WTC11 (cell line): ENCODE measurements at regions not wholly inside any gene's neighbourhood (a gene's known extent, or its start where the extent isn't known, plus 50 kb on each side); places are given as distances from the start of the nearest gene placed in this dataset.
"Not testable (repeated sequence)": the region's sequence is repeated elsewhere in the genome, so short reads cannot be mapped to it uniquely, and the experiment has no call there.

Experiments used
- ATAC-seq: fragments of 200-7000 bp; cut with Tn5 transposase; 2 replicates; pipeline ENCODE4 v1.10.0; 2021; ENCODE audit warnings: mild to moderate bottlenecking, moderate library complexity
- CTCF ChIA-PET: fragments of 300-600 bp; sonication (Branson Sonifier 250); formaldehyde crosslinking; loops from one replicate; lab custom pipeline; 2021; ENCODE audit warnings: antibody characterized with exemption; lab: Charles Lee
- POLR2A ChIA-PET: fragments of 350-600 bp; sonication (Branson Sonifier 250); formaldehyde crosslinking; loops from one replicate; lab custom pipeline; 2021; ENCODE audit warnings: antibody characterized with exemption; lab: Charles Lee
- DNase-seq: peaks from one replicate; pipeline ENCODE4 v3.0.0; 2021; ENCODE audit warnings: low spot score
- H3K27ac Mint-ChIP-seq: 2 replicates; pipeline ENCODE4 v1.8.0; 2021; ENCODE audit warnings: mixed read lengths
- H3K27me3 Mint-ChIP-seq: 2 replicates; pipeline ENCODE4 v1.8.0; 2021; ENCODE audit warnings: low read depth, mild to moderate bottlenecking, moderate library complexity, mixed read lengths
- H3K36me3 Mint-ChIP-seq: 2 replicates; pipeline ENCODE4 v1.8.0; 2021; ENCODE audit warnings: mixed read lengths
- H3K4me1 Mint-ChIP-seq: 2 replicates; pipeline ENCODE4 v1.8.0; 2022; ENCODE audit warnings: mixed read lengths
- H3K4me3 Mint-ChIP-seq: 2 replicates; pipeline ENCODE4 v1.8.0; 2021; ENCODE audit warnings: mild to moderate bottlenecking, moderate library complexity, mixed read lengths
- H3K9me3 Mint-ChIP-seq: 2 replicates; pipeline ENCODE4 v1.8.0; 2021; ENCODE audit warnings: mixed read lengths
- ATF6 ChIP-seq: sonication (generic); formaldehyde crosslinking; IDR thresholded peaks from 2 replicates; pipeline ENCODE4 v1.8.1; 2023; ENCODE audit warnings: mild to moderate bottlenecking, missing genetic modification reagents
- CDX4 ChIP-seq: fragments of 250-450 bp; sonication (Bioruptor Pico); IDR thresholded peaks from 2 replicates; pipeline ENCODE4 v1.9.0; 2021; ENCODE audit warnings: moderate library complexity, mild to moderate bottlenecking, inconsistent platforms, borderline replicate concordance
- CREM ChIP-seq: sonication (generic); formaldehyde crosslinking; IDR thresholded peaks from 2 replicates; pipeline ENCODE4 v1.8.1; 2022; ENCODE audit warnings: mild to moderate bottlenecking, missing genetic modification reagents, moderate library complexity
- E2F4 ChIP-seq: sonication (generic); formaldehyde crosslinking; IDR thresholded peaks from 2 replicates; pipeline ENCODE4 v1.8.1; 2022; ENCODE audit warnings: low read depth, mild to moderate bottlenecking, moderate library complexity, missing genetic modification reagents, borderline replicate concordance
- E2F5 ChIP-seq: sonication (generic); formaldehyde crosslinking; IDR thresholded peaks from 2 replicates; pipeline ENCODE4 v1.8.1; 2022; ENCODE audit warnings: mild to moderate bottlenecking, moderate library complexity, missing genetic modification reagents
- FOXJ3 ChIP-seq: sonication (generic); formaldehyde crosslinking; IDR thresholded peaks from 2 replicates; pipeline ENCODE4 v1.9.0; 2021; ENCODE audit warnings: missing genetic modification reagents, mild to moderate bottlenecking, borderline replicate concordance
- FOXK1 ChIP-seq: sonication (generic); formaldehyde crosslinking; IDR thresholded peaks from 2 replicates; pipeline ENCODE4 v1.8.0; 2022; ENCODE audit warnings: mild to moderate bottlenecking, moderate library complexity, missing genetic modification reagents
- JUN ChIP-seq: sonication (generic); formaldehyde crosslinking; IDR thresholded peaks from 2 replicates; pipeline ENCODE4 v1.8.0; 2023; ENCODE audit warnings: mild to moderate bottlenecking, missing genetic modification reagents
- KAT7 ChIP-seq: sonication (generic); formaldehyde crosslinking; IDR thresholded peaks from 2 replicates; pipeline ENCODE4 v1.8.1; 2023; ENCODE audit warnings: missing genetic modification reagents, mild to moderate bottlenecking, borderline replicate concordance
- PRDM15 ChIP-seq: sonication (generic); formaldehyde crosslinking; IDR thresholded peaks from 2 replicates; pipeline ENCODE4 v1.8.0; 2022; ENCODE audit warnings: missing genetic modification reagents
- SOX15 ChIP-seq: fragments of 250-450 bp; sonication (Bioruptor Pico); IDR thresholded peaks from 2 replicates; pipeline ENCODE4 v1.9.0; 2021; ENCODE audit warnings: mild to moderate bottlenecking
- TF ChIP-seq, protein P1 (sequence below): sonication (generic); formaldehyde crosslinking; IDR thresholded peaks from 2 replicates; pipeline ENCODE4 v1.8.1; 2023; ENCODE audit warnings: mild to moderate bottlenecking, missing genetic modification reagents, borderline replicate concordance

DNA sequence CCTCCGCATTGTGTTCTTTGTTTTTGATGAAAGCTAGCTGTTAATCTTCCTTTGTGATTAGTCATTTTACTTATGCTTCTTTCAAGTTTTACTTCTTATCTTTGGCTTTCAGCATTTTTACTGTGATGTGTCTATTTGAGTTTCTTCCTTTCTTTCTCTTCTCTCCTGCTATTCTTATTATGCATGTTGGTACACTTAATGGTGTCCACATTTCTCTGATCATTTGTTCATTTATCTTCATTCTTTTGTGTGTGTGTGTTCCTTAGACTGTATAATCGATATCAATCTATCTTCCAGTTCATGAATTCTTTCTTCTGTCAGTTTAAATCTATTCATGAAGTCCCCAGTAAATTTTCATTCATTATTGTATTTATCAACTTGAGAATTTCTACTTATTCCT lies 1650.3 kb downstream of the BRINP3 start (continued):
- TF ChIP-seq ATF6 (CRISPR knock-in tag) = no peak
- no peak for TF ChIP-seq E2F5
- TF ChIP-seq, protein P1, sequence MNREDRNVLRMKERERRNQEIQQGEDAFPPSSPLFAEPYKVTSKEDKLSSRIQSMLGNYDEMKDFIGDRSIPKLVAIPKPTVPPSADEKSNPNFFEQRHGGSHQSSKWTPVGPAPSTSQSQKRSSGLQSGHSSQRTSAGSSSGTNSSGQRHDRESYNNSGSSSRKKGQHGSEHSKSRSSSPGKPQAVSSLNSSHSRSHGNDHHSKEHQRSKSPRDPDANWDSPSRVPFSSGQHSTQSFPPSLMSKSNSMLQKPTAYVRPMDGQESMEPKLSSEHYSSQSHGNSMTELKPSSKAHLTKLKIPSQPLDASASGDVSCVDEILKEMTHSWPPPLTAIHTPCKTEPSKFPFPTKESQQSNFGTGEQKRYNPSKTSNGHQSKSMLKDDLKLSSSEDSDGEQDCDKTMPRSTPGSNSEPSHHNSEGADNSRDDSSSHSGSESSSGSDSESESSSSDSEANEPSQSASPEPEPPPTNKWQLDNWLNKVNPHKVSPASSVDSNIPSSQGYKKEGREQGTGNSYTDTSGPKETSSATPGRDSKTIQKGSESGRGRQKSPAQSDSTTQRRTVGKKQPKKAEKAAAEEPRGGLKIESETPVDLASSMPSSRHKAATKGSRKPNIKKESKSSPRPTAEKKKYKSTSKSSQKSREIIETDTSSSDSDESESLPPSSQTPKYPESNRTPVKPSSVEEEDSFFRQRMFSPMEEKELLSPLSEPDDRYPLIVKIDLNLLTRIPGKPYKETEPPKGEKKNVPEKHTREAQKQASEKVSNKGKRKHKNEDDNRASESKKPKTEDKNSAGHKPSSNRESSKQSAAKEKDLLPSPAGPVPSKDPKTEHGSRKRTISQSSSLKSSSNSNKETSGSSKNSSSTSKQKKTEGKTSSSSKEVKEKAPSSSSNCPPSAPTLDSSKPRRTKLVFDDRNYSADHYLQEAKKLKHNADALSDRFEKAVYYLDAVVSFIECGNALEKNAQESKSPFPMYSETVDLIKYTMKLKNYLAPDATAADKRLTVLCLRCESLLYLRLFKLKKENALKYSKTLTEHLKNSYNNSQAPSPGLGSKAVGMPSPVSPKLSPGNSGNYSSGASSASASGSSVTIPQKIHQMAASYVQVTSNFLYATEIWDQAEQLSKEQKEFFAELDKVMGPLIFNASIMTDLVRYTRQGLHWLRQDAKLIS = no peak
- no peak for TF ChIP-seq CDX4 (CRISPR knock-in tag)
- no peak for TF ChIP-seq KAT7 (CRISPR knock-in tag)
- no peak for TF ChIP-seq SOX15 (CRISPR knock-in tag)
- TF ChIP-seq FOXK1 = no peak
- no peak for TF ChIP-seq CREM (CRISPR knock-in tag)
- no peak for TF ChIP-seq FOXJ3
- no peak for TF ChIP-seq E2F4 (CRISPR knock-in tag)
- no peak for TF ChIP-seq JUN (CRISPR knock-in tag)
- no peak for TF ChIP-seq PRDM15 (CRISPR knock-in tag)

GRCh38 chr1:188841111-188841696 lies 1636.5 kb downstream of the BRINP3 start:
- H3K27me3 Mint-ChIP-seq, H3K4me3 Mint-ChIP-seq, DNase-seq, POLR2A ChIA-PET, CTCF ChIA-PET, ATAC-seq, H3K27ac Mint-ChIP-seq, H3K4me1 Mint-ChIP-seq, H3K36me3 Mint-ChIP-seq: not testable (repeated sequence)
- peaks cover 20% of the 10 kb centered on the region for H3K9me3 Mint-ChIP-seq
